ENCODE measurements at regions not wholly inside any gene's neighbourhood (a gene's known extent, or its start where the extent isn't known, plus 50 kb on each side); places are given as distances from the start of the nearest gene placed in this dataset.

DNA sequence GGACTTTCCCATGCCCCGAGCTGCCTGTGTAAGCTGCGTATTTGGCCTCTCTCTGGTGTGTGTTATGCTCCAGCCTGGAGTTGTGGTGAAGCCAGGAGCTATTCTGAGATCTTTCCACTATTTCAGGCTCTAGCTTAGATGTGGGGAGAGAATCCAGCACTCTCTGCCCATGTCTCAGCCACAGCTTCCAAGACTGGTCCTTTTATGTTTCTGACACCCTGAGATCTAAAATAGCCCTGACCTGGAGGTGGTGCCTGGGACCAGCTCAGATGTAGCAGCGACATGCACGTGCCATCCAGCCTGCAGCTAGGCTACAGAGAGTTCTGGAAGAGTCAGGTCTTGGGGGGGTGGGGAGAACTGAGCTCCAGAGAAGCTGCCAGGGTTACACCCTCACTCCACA is 76.5 kb downstream of the TENT5C start:
- H3K27ac ChIP-seq = no peak overlapping the region
- TF ChIP-seq, protein P1, sequence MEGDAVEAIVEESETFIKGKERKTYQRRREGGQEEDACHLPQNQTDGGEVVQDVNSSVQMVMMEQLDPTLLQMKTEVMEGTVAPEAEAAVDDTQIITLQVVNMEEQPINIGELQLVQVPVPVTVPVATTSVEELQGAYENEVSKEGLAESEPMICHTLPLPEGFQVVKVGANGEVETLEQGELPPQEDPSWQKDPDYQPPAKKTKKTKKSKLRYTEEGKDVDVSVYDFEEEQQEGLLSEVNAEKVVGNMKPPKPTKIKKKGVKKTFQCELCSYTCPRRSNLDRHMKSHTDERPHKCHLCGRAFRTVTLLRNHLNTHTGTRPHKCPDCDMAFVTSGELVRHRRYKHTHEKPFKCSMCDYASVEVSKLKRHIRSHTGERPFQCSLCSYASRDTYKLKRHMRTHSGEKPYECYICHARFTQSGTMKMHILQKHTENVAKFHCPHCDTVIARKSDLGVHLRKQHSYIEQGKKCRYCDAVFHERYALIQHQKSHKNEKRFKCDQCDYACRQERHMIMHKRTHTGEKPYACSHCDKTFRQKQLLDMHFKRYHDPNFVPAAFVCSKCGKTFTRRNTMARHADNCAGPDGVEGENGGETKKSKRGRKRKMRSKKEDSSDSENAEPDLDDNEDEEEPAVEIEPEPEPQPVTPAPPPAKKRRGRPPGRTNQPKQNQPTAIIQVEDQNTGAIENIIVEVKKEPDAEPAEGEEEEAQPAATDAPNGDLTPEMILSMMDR (IDR thresholded peaks at IDR 0.05) = no peak
- TF ChIP-seq ZFX (IDR thresholded peaks at IDR 0.05; ENCODE audit: borderline replicate concordance) = no peak

- no peak overlapping the region for H3K27ac ChIP-seq
- TF ChIP-seq, protein P1 (IDR thresholded peaks at IDR 0.05) = no peak
- no peak for TF ChIP-seq ZFX (IDR thresholded peaks at IDR 0.05; ENCODE audit: borderline replicate concordance)
Measured at GRCh38 chr1:117683571-117684285, 77.9 kb downstream of the TENT5C start.

- H3K27ac ChIP-seq = no peak overlapping the region
- TF ChIP-seq ZFX (IDR thresholded peaks at IDR 0.05; ENCODE audit: borderline replicate concordance) = no peak
- TF ChIP-seq, protein P1 (IDR thresholded peaks at IDR 0.05) = no peak
Measured at GRCh38 chr1:117685936-117686806, 80.3 kb downstream of the TENT5C start.

DNA sequence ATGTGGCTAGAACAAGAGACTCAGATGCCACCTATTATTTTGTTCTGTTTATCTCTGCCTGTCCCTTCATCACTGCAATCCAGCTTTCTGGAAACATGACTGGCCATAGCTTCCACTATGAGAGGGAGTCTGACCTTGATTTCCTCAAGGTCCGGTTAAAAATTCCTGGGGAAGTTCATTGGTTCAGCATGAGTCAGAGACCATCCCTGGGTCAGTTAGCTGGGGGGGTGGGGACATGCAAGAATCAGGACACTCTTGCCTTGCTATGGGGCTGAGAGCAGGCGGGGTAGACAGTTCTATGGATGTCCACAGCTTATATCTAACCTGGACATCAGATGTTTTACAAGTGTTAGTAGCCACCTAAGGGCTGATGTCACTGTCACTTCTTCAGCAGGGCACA is 81.1 kb downstream of the TENT5C start:
- TF ChIP-seq ZFX (IDR thresholded peaks at IDR 0.05; ENCODE audit: borderline replicate concordance) = no peak
- TF ChIP-seq, protein P1 (IDR thresholded peaks at IDR 0.05) = no peak
- H3K27ac ChIP-seq = no peak overlapping the region

- H3K27ac ChIP-seq = no peak overlapping the region
- TF ChIP-seq, protein P1 (IDR thresholded peaks at IDR 0.05) = no peak
- no peak for TF ChIP-seq ZFX (IDR thresholded peaks at IDR 0.05; ENCODE audit: borderline replicate concordance)
Measured at GRCh38 chr1:117689997-117690625, 84.3 kb downstream of the TENT5C start.

- no peak overlapping the region for H3K27ac ChIP-seq
- TF ChIP-seq, protein P1 (IDR thresholded peaks at IDR 0.05) = no peak
- no peak for TF ChIP-seq ZFX (IDR thresholded peaks at IDR 0.05; ENCODE audit: borderline replicate concordance)
Measured at GRCh38 chr1:117691942-117692341, 86.1 kb downstream of the TENT5C start.
